ENCODE measurements at regions not wholly inside any gene's neighbourhood (a gene's known extent, or its start where the extent isn't known, plus 50 kb on each side); places are given as distances from the start of the nearest gene placed in this dataset.

DNA sequence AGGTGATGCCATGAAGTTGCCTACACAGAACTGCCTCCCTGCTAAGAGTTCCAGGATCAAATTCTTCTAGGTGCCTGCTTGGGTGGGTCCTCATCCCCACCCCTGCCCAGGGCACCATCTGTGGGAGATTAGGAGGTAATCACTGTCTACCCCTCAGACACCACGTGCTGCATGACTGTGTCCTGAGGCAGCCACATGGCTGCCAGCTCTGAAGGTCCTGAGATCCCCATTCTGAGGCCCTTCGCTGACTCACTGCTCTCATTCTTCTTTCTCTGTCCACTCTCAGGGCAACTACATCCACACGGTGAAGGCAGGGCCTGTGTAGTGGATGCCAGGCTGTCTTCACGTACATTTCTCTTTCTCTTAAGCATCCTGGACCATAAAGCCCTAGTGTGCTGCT, 222.9 kb upstream of the ANKRD55 start:
- H3K27me3 ChIP-seq (ENCODE audit: control insufficient read depth, insufficient read depth, low read length) = no peaks in the 10 kb centered on the region
- peaks cover 17% of the 10 kb centered on the region for H3K4me1 ChIP-seq (ENCODE audit: control insufficient read depth, insufficient read depth, low read length)
- H3K27ac ChIP-seq (ENCODE audit: low read length) = no peak overlapping the region
- H3K9me3 ChIP-seq (replicated peaks; ENCODE audit: control insufficient read depth, low read depth, low read length) = no peaks in the 10 kb centered on the region
- no peak for DNase-seq
- WGBS (ENCODE audit: insufficient coverage) = 79% methylated on average over 3 of the region's 4 CpGs
- no peaks in the 10 kb centered on the region for H3K36me3 ChIP-seq (ENCODE audit: control insufficient read depth, insufficient read depth, low read length)
- no peak overlapping the region for H3K4me3 ChIP-seq (ENCODE audit: low read length)

DNA sequence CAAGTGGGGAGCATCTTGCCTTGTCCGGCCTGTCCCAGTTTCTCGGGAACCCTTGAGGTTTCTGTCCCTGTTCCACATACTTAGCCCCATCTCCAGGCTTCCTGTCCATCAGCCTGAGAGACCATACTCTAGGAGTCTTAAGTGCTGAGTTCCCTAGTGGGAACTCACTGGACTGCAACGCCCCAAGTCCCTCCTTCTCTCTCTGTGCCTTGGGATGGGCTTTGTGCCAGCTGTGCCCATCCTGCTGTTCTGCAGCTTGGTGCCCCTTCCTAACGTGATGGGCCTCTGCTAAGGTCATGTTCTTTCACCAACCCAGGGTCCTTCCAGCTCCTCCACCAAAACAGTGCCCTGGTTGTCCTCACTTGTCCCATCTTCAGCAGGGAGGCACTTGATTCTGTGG, 222.3 kb upstream of the ANKRD55 start:
- Histone ChIP-seq H3K27ac (ENCODE audit: low read length) (no peak overlapping the region), H3K36me3 (ENCODE audit: control insufficient read depth, insufficient read depth, low read length) (no peaks in the 10 kb centered on the region), H3K4me1 (ENCODE audit: control insufficient read depth, insufficient read depth, low read length) (peaks cover 13% of the 10 kb centered on the region), H3K4me3 (ENCODE audit: low read length) (no peak overlapping the region), H3K9me3 (replicated peaks; ENCODE audit: control insufficient read depth, low read depth, low read length) (no peaks in the 10 kb centered on the region), H3K27me3 (ENCODE audit: control insufficient read depth, insufficient read depth, low read length) (no peaks in the 10 kb centered on the region)
- 85% methylated on average over 3 of the region's 4 CpGs for WGBS (ENCODE audit: insufficient coverage)
- no peak for DNase-seq

DNA sequence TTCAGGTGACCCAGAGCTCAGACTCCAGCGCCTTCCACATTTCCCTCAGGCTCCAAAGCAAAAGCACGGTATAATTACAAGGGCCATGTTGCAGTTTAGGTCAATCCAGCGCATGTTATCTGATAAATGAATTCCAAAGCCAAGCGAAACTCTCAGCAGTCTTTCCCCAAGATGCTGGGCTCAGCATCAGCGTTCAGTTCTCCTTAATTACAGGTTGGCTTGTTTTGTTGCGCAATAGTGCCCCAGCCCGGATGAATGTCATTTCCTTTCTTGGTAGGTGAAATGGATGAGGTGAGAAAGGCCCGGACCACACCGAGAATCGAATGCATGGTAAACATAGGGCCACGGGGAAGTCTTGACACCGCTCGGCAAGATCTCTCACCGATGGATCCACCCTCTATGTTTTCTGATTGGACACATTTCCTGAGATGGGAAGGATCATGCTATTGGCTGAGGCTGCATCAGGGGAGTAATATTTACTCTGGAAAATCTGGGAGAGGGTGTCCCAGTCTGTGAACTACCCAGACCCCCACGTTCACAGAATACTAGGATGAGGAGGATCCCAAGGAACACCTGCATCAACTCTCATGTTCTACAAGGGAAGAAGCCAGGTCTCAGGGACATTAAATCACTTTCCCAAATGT, 221.2 kb upstream of the ANKRD55 start:
- no peaks in the 10 kb centered on the region for H3K27me3 ChIP-seq (ENCODE audit: control insufficient read depth, insufficient read depth, low read length)
- H3K27ac ChIP-seq (ENCODE audit: low read length) = no peak overlapping the region
- H3K36me3 ChIP-seq (ENCODE audit: control insufficient read depth, insufficient read depth, low read length) = no peaks in the 10 kb centered on the region
- H3K9me3 ChIP-seq (replicated peaks; ENCODE audit: control insufficient read depth, low read depth, low read length) = no peaks in the 10 kb centered on the region
- no peak for DNase-seq
- WGBS (ENCODE audit: insufficient coverage) = 95% methylated on average over 4 of the region's 15 CpGs
- no peak overlapping the region for H3K4me3 ChIP-seq (ENCODE audit: low read length)
- H3K4me1 ChIP-seq (ENCODE audit: control insufficient read depth, insufficient read depth, low read length) = peaks cover 10% of the 10 kb centered on the region

DNA sequence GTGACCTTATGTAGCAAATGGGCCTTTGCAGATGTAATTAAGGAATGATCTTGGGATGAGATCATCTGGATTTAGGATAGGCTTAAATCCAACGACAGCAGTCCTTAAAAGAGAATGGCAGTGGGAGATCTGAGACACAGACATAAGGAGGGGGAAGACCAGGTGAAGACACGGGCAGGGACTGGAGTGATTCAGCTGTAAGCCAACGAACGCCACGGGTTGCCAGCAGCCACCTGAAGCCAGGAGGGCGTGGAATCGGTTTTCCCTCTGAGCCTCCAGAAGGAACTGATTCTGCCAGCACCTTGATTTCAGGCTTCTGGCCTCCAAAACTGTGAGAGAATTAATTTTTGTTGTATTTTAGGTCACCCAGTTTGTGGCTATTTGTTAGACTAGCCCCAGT, 218.6 kb upstream of the ANKRD55 start:
- Histone ChIP-seq H3K36me3 (ENCODE audit: control insufficient read depth, insufficient read depth, low read length) (no peaks in the 10 kb centered on the region), H3K4me3 (ENCODE audit: low read length) (no peak overlapping the region), H3K27ac (ENCODE audit: low read length) (no peak overlapping the region), H3K27me3 (ENCODE audit: control insufficient read depth, insufficient read depth, low read length) (no peaks in the 10 kb centered on the region), H3K4me1 (ENCODE audit: control insufficient read depth, insufficient read depth, low read length) (no peaks in the 10 kb centered on the region), H3K9me3 (replicated peaks; ENCODE audit: control insufficient read depth, low read depth, low read length) (peaks cover 2% of the 10 kb centered on the region)
- 45% methylated on average over 2 of the region's 7 CpGs for WGBS (ENCODE audit: insufficient coverage)
- no peak for DNase-seq

DNA sequence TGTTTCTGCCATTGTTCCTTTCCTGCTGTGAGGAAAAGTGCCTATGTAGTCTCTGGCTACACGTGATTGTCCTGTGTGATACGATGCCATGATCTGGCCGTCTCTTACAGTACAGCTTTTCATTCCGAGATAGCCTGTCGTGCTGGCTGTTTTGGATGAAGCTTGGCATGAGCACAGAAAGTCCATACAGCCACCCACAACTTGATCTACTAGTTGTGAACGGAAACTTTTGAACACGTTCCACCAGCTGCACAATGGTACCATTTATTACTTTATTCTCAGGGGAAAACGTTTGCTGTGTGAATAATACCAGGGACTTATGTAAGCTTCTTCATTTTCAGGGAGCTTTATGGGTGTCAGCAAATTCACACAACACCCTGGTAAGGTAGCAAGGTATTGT, 217.6 kb upstream of the ANKRD55 start:
- H3K4me1 ChIP-seq (ENCODE audit: control insufficient read depth, insufficient read depth, low read length) = no peaks in the 10 kb centered on the region
- peaks cover 2% of the 10 kb centered on the region for H3K9me3 ChIP-seq (replicated peaks; ENCODE audit: control insufficient read depth, low read depth, low read length)
- no peaks in the 10 kb centered on the region for H3K27me3 ChIP-seq (ENCODE audit: control insufficient read depth, insufficient read depth, low read length)
- WGBS (ENCODE audit: insufficient coverage) = 73% methylated on average over 5 of the region's 8 CpGs
- H3K36me3 ChIP-seq (ENCODE audit: control insufficient read depth, insufficient read depth, low read length) = no peaks in the 10 kb centered on the region
- no peak overlapping the region for H3K4me3 ChIP-seq (ENCODE audit: low read length)
- H3K27ac ChIP-seq (ENCODE audit: low read length) = no peak overlapping the region
- DNase-seq = no peak

DNA sequence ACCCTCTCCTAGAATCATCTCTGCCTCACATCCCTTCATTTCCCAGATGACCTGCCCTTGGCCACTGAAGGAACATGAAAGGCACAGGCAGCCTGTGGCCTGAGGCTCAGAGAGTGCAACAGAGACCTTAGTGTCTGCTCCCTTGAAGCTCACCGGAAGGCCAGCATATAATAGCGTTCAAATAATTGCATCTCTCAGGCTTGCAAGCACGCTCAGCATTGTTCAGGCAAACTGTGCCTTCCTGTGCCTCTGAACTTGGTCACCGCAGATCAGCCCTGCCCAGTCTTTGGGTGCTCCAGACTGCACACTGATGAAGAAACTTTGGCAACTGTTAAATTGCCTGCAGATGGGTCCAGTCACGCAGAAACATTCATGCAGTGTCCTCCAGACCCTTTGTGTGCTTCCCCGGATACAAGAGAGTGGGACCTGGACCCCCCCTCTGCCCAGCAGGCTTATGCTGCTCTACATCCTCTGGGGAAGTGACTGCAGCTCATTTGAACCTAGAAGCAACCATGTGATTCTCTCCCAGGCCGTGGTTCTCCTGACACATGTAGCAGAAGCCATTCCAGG, 216.0 kb upstream of the ANKRD55 start:
- Histone ChIP-seq H3K27me3 (ENCODE audit: control insufficient read depth, insufficient read depth, low read length) (no peaks in the 10 kb centered on the region), H3K4me3 (ENCODE audit: low read length) (no peak overlapping the region), H3K27ac (ENCODE audit: low read length) (no peak overlapping the region), H3K9me3 (replicated peaks; ENCODE audit: control insufficient read depth, low read depth, low read length) (peaks cover 2% of the 10 kb centered on the region), H3K4me1 (ENCODE audit: control insufficient read depth, insufficient read depth, low read length) (no peaks in the 10 kb centered on the region), H3K36me3 (ENCODE audit: control insufficient read depth, insufficient read depth, low read length) (no peaks in the 10 kb centered on the region)
- DNase-seq = no peak
- WGBS (ENCODE audit: insufficient coverage) = 75% methylated on average over 7 of the region's 7 CpGs

DNA sequence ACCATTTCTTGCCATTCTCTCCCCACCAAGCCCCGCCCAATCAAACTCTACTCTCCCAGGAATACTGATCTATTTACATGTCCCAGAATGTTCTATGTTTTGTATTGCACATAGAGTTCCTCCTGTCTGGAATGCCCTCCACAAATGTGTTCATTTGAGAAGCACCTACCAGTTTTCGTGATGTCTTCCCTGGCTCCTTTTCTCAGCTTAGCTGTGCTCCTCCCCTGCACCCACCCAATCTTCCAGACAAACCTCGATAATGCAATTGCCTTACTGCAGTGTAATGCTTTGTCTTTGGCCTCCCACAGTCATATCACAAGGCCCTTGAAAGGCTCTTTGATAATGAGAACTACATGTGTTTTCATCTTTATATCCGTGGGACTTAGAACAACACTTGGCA, 214.5 kb upstream of the ANKRD55 start:
- WGBS (ENCODE audit: insufficient coverage) = 79% methylated on average over 2 of the region's 4 CpGs
- Histone ChIP-seq H3K4me3 (ENCODE audit: low read length) (no peak overlapping the region), H3K4me1 (ENCODE audit: control insufficient read depth, insufficient read depth, low read length) (no peaks in the 10 kb centered on the region), H3K36me3 (ENCODE audit: control insufficient read depth, insufficient read depth, low read length) (no peaks in the 10 kb centered on the region), H3K27me3 (ENCODE audit: control insufficient read depth, insufficient read depth, low read length) (no peaks in the 10 kb centered on the region), H3K27ac (ENCODE audit: low read length) (no peak overlapping the region), H3K9me3 (replicated peaks; ENCODE audit: control insufficient read depth, low read depth, low read length) (peaks cover 2% of the 10 kb centered on the region)
- DNase-seq = no peak

DNA sequence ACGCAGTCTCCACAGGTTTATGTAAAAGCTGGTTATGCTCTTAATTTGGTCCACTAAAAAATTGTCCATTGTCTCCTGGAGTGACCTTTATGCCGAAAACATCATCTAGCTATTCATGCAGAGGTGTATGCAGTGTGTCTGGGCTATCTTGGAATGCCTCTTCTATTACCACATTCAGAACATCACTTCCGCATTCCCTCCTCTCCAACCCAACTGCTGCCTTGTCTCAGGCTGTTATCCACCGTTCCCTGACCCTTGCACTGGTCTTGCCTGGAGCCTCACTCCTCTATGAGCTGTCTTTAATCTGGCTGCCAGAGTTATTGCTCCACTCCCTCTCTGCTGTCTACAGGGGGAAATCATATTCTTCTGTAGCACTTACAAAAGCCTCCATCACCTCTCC, 214.1 kb upstream of the ANKRD55 start:
- H3K36me3 ChIP-seq (ENCODE audit: control insufficient read depth, insufficient read depth, low read length) = no peaks in the 10 kb centered on the region
- no peaks in the 10 kb centered on the region for H3K27me3 ChIP-seq (ENCODE audit: control insufficient read depth, insufficient read depth, low read length)
- WGBS (ENCODE audit: insufficient coverage) = 53% methylated on average over 2 of the region's 4 CpGs
- H3K4me3 ChIP-seq (ENCODE audit: low read length) = no peak overlapping the region
- no peak overlapping the region for H3K27ac ChIP-seq (ENCODE audit: low read length)
- DNase-seq = no peak
- H3K9me3 ChIP-seq (replicated peaks; ENCODE audit: control insufficient read depth, low read depth, low read length) = peaks cover 2% of the 10 kb centered on the region
- H3K4me1 ChIP-seq (ENCODE audit: control insufficient read depth, insufficient read depth, low read length) = no peaks in the 10 kb centered on the region

DNA sequence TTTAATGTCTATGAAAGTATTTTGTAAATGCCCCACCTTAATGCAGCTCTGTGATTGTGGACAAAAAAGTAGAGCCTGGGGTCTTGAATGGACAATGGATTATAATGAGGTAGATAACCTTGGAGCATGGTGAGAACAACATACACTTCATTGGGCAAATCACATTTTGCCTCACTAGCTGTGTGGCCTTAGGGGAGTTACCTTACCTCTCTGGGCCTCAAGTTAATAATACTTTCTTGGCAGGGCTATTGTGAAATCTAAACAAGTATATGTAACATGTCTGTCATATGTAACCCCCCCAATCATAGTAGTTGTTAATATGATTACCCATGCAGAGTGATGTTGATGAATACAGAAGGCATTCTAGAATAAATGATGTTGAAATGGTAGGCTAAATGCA, 213.6 kb upstream of the ANKRD55 start:
- Histone ChIP-seq H3K36me3 (ENCODE audit: control insufficient read depth, insufficient read depth, low read length) (no peaks in the 10 kb centered on the region), H3K27me3 (ENCODE audit: control insufficient read depth, insufficient read depth, low read length) (no peaks in the 10 kb centered on the region), H3K4me3 (ENCODE audit: low read length) (no peak overlapping the region), H3K4me1 (ENCODE audit: control insufficient read depth, insufficient read depth, low read length) (no peaks in the 10 kb centered on the region), H3K9me3 (replicated peaks; ENCODE audit: control insufficient read depth, low read depth, low read length) (peaks cover 2% of the 10 kb centered on the region), H3K27ac (ENCODE audit: low read length) (no peak overlapping the region)
- DNase-seq = no peak

DNA sequence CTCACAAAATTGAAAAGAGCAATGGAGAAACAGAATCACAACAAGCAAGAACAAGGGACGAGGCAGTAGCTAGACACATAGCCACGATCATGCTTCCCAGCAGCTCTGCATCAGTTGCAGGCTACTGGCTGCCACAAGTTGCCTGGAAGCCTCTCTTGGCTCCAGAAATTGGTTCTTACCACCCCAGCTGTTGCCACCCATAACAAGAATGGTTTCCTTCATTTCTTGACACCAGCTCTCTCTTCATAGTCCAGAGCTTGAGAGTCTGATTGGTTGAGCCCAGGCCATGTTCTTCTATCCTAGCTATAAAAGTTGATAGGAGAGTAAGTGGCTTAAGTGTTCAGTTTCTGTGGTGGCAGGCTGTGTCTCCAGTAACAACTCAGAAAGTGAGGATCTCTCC, 210.7 kb upstream of the ANKRD55 start:
- no peak for DNase-seq
- WGBS (ENCODE audit: insufficient coverage) = 75% methylated on average over 2 of the region's 2 CpGs
- Histone ChIP-seq H3K4me1 (ENCODE audit: control insufficient read depth, insufficient read depth, low read length) (no peaks in the 10 kb centered on the region), H3K4me3 (ENCODE audit: low read length) (no peak overlapping the region), H3K36me3 (ENCODE audit: control insufficient read depth, insufficient read depth, low read length) (no peaks in the 10 kb centered on the region), H3K27me3 (ENCODE audit: control insufficient read depth, insufficient read depth, low read length) (no peaks in the 10 kb centered on the region), H3K27ac (ENCODE audit: low read length) (no peak overlapping the region), H3K9me3 (replicated peaks; ENCODE audit: control insufficient read depth, low read depth, low read length) (peaks cover 2% of the 10 kb centered on the region)

Measured in muscle of leg (tissue), 3 donors.